GM21367 (cell line): ENCODE measurements at regions not wholly inside any gene's neighbourhood (a gene's known extent, or its start where the extent isn't known, plus 50 kb on each side); places are given as distances from the start of the nearest gene placed in this dataset.

ENCODE experiments used
- ATAC-seq: cut with Tn5 transposase; IDR thresholded peaks from one replicate; pipeline ENCODE4 v1.9.1; 2021; ENCODE audit not compliant: unreplicated experiment

DNA sequence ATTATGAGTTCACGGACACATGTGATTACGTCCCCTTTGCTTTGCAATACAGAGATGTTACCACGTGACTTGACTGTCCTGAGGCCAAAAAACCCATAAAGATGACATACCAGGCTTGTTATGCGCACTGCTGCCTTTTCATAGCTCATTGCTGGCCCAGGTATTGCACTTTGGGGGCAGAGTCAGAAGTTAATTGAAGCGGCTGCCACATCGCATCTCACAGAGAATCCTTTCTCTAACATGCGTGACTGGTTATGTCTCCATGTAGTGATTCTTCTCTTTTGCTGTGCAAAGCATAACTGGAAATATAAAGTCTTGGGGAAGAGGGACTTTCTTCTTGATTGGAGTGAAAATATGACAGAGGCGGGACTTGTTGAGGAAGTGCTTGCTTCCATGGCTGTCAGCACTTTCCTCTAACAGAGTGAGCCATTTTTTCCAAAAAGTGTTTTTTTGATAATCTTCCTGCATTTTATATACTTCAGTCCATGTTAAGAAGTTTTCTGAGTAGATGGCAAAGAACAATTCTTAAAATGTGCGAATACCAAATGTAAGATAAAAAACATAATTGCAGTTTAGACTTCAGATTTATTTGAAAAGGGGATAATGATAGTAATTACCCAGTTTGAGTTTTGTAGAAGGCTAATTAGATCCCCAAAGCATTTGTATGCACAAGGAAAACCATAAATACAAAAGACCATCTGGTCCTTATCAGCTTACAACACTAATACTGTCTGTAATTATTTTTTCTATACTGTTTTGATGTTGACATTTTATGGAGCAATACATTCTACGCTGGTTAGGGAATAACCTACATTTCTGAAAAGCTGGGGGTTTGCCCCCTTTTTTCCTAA lies 324.6 kb upstream of the MTNR1B start:
- no peak for ATAC-seq

- no peak for ATAC-seq
Measured at GRCh38 chr11:92651159-92651558, 318.3 kb upstream of the MTNR1B start.

- ATAC-seq: no peak
Measured at GRCh38 chr11:92653454-92653853, 316.0 kb upstream of the MTNR1B start.

DNA sequence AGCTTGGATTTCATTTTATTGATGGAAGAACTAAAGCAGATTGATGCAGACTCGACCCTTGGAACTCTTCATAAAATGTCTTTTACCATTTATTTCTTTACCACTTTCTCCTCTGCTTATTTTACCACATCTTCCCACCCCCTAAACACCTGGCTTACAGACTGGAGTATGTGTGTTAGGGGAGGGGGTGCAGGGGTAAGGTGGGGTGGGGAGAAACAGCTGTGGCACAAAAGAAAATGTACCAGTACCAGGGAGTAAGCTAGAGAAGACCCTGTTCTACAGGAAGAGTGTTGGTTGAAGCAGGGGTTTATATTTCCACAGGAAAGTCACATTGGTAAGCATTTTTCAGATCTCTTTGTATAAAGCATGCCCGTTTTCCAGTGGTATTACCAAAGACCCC lies 312.7 kb upstream of the MTNR1B start:
- ATAC-seq: no peak

DNA sequence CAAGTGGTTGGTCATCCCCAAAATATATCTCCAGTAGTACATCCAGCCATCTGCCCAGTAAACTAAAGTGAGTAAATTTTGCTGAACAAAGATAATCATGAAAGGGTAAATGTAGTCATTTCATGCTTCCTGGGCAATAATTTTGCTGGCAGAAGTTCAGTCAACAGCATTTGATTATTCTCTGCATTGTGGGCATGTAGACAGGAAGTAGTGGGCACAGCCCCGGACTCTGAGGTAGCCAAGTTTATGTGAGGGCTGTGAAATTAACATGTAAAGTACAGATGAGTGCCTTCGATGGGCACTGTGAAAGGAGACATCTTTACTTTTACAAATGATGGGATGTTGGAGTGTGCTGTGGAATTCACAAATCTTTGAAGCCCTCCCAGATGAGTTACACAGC lies 312.2 kb upstream of the MTNR1B start:
- no peak for ATAC-seq

- no peak for ATAC-seq
Measured at GRCh38 chr11:92658733-92659132, 310.7 kb upstream of the MTNR1B start.

GRCh38 chr11:92659793-92660192 lies 309.7 kb upstream of the MTNR1B start:
- ATAC-seq: no peak

- ATAC-seq: no peak
Measured at GRCh38 chr11:92662601-92663360, 306.7 kb upstream of the MTNR1B start.

DNA sequence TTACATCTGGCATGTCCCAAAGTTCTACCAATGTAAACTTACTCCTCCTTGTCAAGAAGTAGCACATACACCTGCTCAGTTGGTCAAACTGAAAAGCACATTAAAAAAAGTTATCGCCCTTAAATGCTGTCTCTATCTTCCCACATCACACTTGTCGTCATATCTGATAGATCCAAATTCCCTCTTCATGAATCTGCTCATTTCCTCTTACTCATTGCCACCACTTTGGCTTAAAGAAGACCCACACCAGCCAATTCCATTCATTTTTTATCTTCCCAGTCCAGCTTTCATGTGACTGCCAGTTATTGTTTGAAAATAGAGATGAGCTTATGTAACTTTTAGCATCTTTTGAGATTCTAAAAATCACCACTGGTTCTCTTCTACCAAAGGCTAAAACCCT lies 305.9 kb upstream of the MTNR1B start:
- ATAC-seq: no peak

DNA sequence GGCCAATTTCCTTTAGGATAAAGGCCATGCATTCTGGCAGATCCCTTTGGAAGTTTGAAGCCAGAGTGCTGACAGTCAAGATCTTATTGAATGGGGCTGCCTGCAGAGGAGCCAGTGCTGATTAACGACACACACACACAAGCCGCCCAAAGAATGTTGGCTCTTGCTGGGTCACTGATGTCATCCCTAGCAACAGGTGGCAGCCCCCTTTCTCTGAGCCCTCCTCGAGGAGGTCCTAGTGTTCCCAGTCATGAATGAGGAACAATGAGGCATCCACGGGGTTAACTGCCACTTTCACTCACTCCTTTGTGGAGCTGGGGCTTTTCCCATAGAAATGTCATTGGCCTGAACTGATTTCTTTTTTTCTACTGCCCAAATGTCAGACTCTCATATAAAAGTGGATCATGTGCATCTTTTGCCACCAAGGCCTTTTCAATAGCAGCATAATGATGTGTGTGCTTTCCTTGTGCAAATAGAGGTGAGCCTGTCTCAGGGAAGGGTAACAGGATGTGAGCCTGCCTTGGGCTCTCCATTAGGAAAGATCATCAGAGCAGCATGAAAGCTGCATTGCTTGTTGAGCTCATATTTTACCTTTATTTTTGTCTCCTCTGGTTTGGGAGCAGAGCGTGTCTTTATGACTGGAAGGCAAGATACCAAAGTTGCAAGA lies 301.8 kb upstream of the MTNR1B start:
- ATAC-seq: no peak

DNA sequence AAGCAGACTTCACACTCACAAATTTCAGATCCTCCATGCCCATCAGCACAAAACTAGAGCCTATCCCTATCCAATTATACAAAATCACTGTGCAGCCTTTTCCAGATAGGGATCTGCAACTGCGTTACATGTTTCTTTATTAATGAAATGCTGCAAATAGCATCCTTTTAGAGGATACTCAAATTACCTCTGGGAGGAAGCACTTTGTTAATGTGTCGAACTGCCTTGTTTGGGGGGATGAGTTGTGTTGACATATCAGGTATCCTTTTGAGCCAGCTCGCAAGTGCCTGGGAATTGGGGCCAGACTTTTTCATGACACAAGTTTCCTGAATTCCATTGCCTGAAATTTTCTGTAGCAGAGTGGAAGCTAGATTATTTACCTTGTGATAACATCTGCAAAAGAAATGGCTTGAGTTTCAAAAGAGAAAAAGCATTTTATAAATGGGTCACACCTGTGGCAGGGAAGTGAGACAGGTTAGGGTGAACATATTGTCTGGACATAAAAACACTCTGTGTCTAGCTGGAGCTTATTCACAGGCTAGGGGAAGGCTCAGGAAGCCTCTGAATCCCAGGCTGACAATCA lies 299.1 kb upstream of the MTNR1B start:
- no peak for ATAC-seq

DNA sequence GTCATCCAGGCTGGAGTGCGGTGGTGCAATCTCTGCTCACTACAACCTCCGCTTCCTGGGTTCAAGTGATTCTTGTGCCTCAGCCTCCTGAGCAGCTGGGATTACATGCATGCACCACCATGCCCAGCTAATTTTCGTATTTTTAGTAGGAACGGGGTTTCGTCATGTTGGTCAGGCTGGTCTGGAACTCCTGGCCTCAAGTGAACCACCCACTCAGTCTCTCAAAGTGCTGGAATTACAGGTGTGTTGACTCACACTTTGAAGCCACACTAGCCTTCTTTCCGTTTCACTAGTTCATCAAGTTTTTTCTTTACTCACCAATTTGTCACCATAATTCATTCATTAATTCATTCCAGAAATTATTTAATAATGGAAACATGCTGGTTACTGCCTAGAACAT lies 298.4 kb upstream of the MTNR1B start:
- ATAC-seq: no peak

GRCh38 chr11:92675303-92675702 lies 294.1 kb upstream of the MTNR1B start:
- ATAC-seq: no peak

GRCh38 chr11:92675810-92676209 lies 293.6 kb upstream of the MTNR1B start:
- no peak for ATAC-seq

- ATAC-seq: no peak
Measured at GRCh38 chr11:92678008-92678611, 291.3 kb upstream of the MTNR1B start.

GRCh38 chr11:92681586-92681985 lies 287.9 kb upstream of the MTNR1B start:
- ATAC-seq: no peak

- ATAC-seq: no peak
Measured at GRCh38 chr11:92682136-92682535, 287.3 kb upstream of the MTNR1B start.

- no peak for ATAC-seq
Measured at GRCh38 chr11:92682952-92683351, 286.5 kb upstream of the MTNR1B start.

- ATAC-seq: no peak
Measured at GRCh38 chr11:92685049-92685448, 284.4 kb upstream of the MTNR1B start.

DNA sequence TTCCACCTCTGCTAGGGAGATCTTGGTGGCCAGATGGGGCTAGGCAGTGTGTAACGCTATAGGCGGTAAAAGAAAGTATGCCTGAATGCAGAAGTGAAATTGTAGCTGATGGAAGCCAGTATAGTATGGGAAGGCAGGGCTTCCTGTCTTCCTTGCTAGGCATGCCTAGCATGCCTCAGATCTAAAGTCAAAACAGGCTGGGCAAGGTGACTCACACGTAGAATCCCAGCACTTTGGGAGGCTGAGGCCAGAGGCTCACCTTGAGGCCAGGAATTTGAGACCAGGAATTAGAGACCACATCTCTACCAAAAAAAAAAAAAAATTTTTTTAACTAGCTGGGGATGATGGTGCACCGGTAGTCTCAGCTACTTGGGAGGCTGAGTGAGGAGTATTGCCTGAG lies 281.7 kb upstream of the MTNR1B start:
- no peak for ATAC-seq

DNA sequence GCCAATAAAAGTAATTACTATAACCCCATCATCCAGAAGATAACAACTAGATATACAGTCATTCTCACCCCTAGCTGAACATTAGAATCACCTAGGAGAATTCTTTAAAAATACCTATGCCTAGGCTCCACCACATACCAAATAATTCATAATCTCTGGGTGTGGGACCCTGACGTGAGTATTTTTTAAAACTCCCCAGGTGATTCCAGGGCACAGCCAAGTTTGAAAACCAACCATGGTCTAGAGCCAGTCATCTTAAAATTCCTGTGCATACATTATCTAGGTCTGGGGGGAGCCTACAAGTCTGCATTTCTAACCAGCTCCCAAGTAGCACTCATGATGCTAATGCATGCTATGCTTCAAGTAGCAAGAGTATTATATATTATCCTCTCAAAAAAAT lies 281.0 kb upstream of the MTNR1B start:
- ATAC-seq: no peak
